ENCODE measurements at regions not wholly inside any gene's neighbourhood (a gene's known extent, or its start where the extent isn't known, plus 50 kb on each side); places are given as distances from the start of the nearest gene placed in this dataset.
"Not testable (repeated sequence)": the region's sequence is repeated elsewhere in the genome, so short reads cannot be mapped to it uniquely, and the experiment has no call there.

DNA sequence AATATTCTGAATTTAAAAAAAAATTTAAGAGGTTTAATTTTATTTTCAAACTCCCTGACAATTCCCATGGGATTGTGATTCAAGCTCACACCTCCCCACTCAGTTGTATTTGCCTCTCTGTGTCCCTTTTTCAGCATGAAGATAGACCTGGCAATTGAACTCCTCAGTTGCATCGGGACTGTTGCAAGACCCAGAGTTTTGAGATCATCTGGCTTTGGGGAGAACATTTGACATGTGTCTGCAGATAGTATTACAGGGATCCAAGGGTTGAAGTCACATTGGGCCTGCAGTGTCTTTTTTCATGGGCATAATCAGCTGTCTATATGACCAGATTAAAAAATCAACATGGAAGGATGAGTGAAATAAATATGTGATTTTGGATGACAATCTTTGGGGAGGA, 91.1 kb upstream of the EOMES start:
- Histone ChIP-seq H3K27ac (ENCODE audit: insufficient read depth, low read depth, low read length) (no peak overlapping the region), H3K9me3 (replicated peaks; ENCODE audit: control insufficient read depth, insufficient read depth, low read length) (no peaks in the 10 kb centered on the region), H4K20me1 (replicated peaks; ENCODE audit: control insufficient read depth, extremely low read depth, insufficient read depth, low read length) (no peaks in the 10 kb centered on the region), H3K9ac (replicated peaks; ENCODE audit: extremely low read depth, insufficient read depth, low read length) (no peak overlapping the region), H3K27me3 (ENCODE audit: control insufficient read depth in 2 of 2, insufficient read depth in 2 of 2, low read length in 2 of 2) (no peaks in the 10 kb centered on the region), H3K4me3 (replicated peaks in 1 of 3; ENCODE audit: insufficient read depth in 1 of 3, low read depth in 1 of 3, low read length in 3 of 3) (no peak overlapping the region), H3K4me2 (ENCODE audit: insufficient read depth, low read length) (no peak overlapping the region), H2AFZ (ENCODE audit: low read depth, low read length) (no peak overlapping the region), H3K36me3 (ENCODE audit: control insufficient read depth in 2 of 2, extremely low read depth in 1 of 2, insufficient read depth in 2 of 2, low read length in 2 of 2) (no peaks in the 10 kb centered on the region), H3K4me1 (ENCODE audit: control insufficient read depth, extremely low read depth, insufficient read depth, low read length) (no peaks in the 10 kb centered on the region), H3K79me2 (ENCODE audit: control insufficient read depth, insufficient read depth, low read length) (no peaks in the 10 kb centered on the region), H3K9me1 (replicated peaks; ENCODE audit: control insufficient read depth, extremely low read depth, insufficient read depth, low read length) (no peaks in the 10 kb centered on the region)
- intact Hi-C loops (cut with micrococcal nuclease) (no loop called here), dilution Hi-C loops (cut with MboI; ENCODE audit: extremely low pct_ligation_motif_present, low sequenced_read_pairs) (no loop called here)
- no peak for TF ChIP-seq GATA2 (IDR thresholded peaks at IDR 0.05; ENCODE audit: insufficient read depth, insufficient read length, low read depth, low read length)
- no peak for TF ChIP-seq FOS (IDR thresholded peaks at IDR 0.05; ENCODE audit: borderline replicate concordance, insufficient read depth, low read length)
- TF ChIP-seq, protein P1, sequence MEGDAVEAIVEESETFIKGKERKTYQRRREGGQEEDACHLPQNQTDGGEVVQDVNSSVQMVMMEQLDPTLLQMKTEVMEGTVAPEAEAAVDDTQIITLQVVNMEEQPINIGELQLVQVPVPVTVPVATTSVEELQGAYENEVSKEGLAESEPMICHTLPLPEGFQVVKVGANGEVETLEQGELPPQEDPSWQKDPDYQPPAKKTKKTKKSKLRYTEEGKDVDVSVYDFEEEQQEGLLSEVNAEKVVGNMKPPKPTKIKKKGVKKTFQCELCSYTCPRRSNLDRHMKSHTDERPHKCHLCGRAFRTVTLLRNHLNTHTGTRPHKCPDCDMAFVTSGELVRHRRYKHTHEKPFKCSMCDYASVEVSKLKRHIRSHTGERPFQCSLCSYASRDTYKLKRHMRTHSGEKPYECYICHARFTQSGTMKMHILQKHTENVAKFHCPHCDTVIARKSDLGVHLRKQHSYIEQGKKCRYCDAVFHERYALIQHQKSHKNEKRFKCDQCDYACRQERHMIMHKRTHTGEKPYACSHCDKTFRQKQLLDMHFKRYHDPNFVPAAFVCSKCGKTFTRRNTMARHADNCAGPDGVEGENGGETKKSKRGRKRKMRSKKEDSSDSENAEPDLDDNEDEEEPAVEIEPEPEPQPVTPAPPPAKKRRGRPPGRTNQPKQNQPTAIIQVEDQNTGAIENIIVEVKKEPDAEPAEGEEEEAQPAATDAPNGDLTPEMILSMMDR (IDR thresholded peaks at IDR 0.05; ENCODE audit: extremely low read depth in 1 of 2, insufficient read depth in 1 of 2, low read depth in 1 of 2, low read length in 2 of 2) = no peak
- TF ChIP-seq MYC (IDR thresholded peaks at IDR 0.05; ENCODE audit: low read depth, low read length) = no peak
- TF ChIP-seq, protein P2, sequence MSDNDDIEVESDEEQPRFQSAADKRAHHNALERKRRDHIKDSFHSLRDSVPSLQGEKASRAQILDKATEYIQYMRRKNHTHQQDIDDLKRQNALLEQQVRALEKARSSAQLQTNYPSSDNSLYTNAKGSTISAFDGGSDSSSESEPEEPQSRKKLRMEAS (IDR thresholded peaks at IDR 0.05; ENCODE audit: insufficient read depth, insufficient read length) = no peak
- no peak for TF ChIP-seq POLR2A (IDR thresholded peaks at IDR 0.05; ENCODE audit: low read depth, low read length)
- TF ChIP-seq POLR2AphosphoS5 (IDR thresholded peaks at IDR 0.05; ENCODE audit: insufficient read depth, low read depth, low read length) = no peak
- TF ChIP-seq EZH2 (IDR thresholded peaks at IDR 0.05; ENCODE audit: borderline replicate concordance, low read depth, low read length, severe bottlenecking) = no peak
- no peak for TF ChIP-seq JUN (IDR thresholded peaks at IDR 0.05; ENCODE audit: borderline replicate concordance, insufficient read depth, insufficient read length, low read depth)
- no TSS peak for BruUV-seq (replicated peaks)
- CTCF ChIA-PET = no interaction called here
- FAIRE-seq (no peak), DNase-seq (ENCODE audit: low read depth, low spot score) (no peak)
- POLR2A ChIA-PET = no interaction called here

DNA sequence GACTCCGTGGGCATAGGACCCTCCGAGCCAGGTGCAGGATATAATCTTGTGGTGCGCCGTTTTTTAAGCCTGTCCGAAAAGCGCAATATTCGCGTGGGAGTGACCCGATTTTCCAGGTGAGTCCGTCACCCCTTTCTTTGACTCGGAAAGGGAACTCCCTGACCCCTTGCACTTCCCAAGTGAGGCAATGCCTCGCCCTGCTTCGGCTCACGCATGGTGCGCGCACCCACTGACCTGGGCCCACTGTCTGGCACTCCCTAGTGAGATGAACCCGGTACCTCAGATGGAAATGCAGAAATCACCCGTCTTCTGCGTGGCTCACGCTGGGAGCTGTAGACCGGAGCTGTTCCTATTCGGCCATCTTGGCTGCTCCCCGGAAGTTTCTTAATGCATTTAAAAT, 99.5 kb upstream of the EOMES start:
- intact Hi-C loops (cut with micrococcal nuclease); H3K27ac ChIP-seq (ENCODE audit: insufficient read depth, low read depth, low read length); POLR2A ChIA-PET; H3K4me2 ChIP-seq (ENCODE audit: insufficient read depth, low read length); H3K79me2 ChIP-seq (ENCODE audit: control insufficient read depth, insufficient read depth, low read length); H2AFZ ChIP-seq (ENCODE audit: low read depth, low read length); dilution Hi-C loops (cut with MboI; ENCODE audit: extremely low pct_ligation_motif_present, low sequenced_read_pairs); H3K9me3 ChIP-seq (replicated peaks; ENCODE audit: control insufficient read depth, insufficient read depth, low read length); FAIRE-seq; BruUV-seq (replicated peaks); H3K36me3 ChIP-seq (ENCODE audit: control insufficient read depth in 2 of 2, extremely low read depth in 1 of 2, insufficient read depth in 2 of 2, low read length in 2 of 2); H3K9ac ChIP-seq (replicated peaks; ENCODE audit: extremely low read depth, insufficient read depth, low read length); H3K27me3 ChIP-seq (ENCODE audit: control insufficient read depth in 2 of 2, insufficient read depth in 2 of 2, low read length in 2 of 2); H4K20me1 ChIP-seq (replicated peaks; ENCODE audit: control insufficient read depth, extremely low read depth, insufficient read depth, low read length); CTCF ChIA-PET; H3K4me3 ChIP-seq (replicated peaks in 1 of 3; ENCODE audit: insufficient read depth in 1 of 3, low read depth in 1 of 3, low read length in 3 of 3); DNase-seq (ENCODE audit: low read depth, low spot score); H3K9me1 ChIP-seq (replicated peaks; ENCODE audit: control insufficient read depth, extremely low read depth, insufficient read depth, low read length); H3K4me1 ChIP-seq (ENCODE audit: control insufficient read depth, extremely low read depth, insufficient read depth, low read length): not testable (repeated sequence)
